ENCODE measurements at regions not wholly inside any gene's neighbourhood (a gene's known extent, or its start where the extent isn't known, plus 50 kb on each side); places are given as distances from the start of the nearest gene placed in this dataset.
"Not testable (repeated sequence)": the region's sequence is repeated elsewhere in the genome, so short reads cannot be mapped to it uniquely, and the experiment has no call there.

DNA sequence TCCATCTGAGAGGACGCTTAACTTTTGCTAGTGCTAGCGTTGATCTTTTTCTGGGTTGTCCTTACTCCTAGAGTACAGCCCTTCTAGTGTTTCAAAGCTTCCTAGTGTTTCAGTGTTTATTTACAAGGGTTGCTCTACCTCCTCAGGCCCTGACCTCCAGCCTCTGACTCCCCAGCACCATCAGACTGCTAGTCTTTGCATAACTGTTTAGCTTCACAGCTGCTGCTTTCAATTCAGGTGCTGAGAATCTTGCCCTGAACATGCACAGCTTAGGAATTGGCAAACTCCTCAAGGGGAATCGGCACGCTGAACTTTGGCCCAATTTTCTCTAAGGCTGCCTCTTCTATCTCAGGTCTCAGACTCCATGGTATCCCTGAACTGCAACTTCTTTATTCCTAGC, 52.9 kb downstream of the OR52B4 start:
- DNase-seq: not testable (repeated sequence)

DNA sequence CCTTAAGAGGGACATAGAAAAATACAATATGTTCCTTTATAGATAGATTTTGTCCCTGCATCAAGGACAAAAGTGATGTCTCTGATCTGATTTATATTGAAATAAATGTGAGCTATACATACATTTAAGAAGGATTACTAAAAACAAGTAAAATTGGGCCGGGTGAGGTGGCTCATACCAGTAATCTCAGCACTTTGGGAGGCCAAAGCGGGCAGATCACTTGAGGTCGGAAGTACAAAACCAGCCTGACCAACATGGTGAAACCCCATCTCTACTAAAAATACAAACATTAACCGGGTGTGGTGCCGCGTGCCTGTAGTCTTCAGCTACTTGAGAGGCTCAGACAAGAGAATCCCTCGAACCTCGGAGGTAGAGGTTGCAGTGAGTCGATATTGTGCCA, 91.0 kb downstream of the OR52B4 start:
- DNase-seq: not testable (repeated sequence)

DNA sequence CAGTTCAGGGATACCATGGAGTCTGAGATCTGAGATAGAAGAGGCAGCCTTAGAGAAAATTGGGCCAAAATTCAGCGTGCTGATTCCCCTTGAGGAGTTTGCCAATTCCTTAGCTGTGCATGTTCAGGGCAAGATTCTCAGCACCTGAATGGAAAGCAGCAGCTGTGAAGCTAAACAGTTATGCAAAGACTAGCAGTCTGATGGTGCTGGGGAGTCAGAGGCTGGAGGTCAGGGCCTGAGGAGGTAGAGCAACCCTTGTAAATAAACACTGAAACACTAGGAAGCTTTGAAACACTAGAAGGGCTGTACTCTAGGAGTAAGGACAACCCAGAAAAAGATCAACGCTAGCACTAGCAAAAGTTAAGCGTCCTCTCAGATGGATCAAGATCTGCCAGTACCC, 117.1 kb downstream of the OR52B4 start:
- not testable (repeated sequence) for DNase-seq

DNA sequence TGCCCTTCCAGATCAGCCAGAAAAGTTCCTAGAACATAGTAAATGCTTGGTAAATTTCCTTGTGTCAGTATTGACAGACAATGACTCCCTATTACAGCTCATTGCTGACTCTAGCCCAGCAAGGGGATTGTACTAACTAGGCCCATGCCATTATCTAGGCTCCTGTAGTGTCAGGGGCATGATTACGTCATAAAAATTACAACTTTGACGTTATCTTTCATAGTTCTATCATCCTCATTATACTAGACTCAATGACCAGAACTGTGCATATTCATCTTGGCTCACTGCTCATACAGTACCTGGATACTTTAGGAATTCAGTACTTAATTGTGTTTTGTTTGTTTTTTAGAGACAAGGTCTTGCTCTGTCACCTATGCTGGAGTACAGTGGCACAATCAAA, 118.7 kb downstream of the OR52B4 start:
- not testable (repeated sequence) for DNase-seq

DNA sequence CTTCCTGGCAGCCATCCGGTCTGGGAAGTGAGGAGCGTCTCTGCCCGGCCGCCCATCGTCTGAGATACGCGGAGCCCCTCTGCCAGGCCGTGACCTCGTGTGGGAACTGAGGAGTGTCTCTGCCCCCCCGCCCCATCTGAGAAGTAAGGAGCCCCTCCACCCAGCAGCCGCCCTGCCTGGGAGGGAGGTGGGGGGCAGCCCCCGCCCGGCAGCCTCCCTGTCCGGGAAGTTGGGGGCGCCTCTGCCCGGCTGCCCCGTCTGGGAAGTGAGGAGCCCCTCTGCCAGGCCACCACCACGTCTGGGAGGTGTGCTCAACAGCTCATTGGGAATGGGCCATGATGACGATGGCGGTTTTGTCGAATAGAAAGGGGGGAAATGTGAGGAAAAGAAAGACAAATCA, 130.4 kb downstream of the OR52B4 start:
- DNase-seq: not testable (repeated sequence)

DNA sequence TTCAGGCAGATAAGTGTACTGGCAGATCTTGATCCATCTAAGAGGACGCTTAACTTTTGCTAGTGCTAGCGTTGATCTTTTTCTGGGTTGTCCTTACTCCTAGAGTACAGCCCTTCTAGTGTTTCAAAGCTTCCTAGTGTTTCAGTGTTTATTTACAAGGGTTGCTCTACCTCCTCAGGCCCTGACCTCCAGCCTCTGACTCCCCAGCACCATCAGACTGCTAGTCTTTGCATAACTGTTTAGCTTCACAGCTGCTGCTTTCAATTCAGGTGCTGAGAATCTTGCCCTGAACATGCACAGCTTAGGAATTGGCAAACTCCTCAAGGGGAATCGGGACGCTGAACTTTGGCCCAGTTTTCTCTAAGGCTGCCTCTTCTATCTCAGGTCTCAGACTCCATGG, 124.3 kb downstream of the RRM1 start:
- not testable (repeated sequence) for DNase-seq

DNA sequence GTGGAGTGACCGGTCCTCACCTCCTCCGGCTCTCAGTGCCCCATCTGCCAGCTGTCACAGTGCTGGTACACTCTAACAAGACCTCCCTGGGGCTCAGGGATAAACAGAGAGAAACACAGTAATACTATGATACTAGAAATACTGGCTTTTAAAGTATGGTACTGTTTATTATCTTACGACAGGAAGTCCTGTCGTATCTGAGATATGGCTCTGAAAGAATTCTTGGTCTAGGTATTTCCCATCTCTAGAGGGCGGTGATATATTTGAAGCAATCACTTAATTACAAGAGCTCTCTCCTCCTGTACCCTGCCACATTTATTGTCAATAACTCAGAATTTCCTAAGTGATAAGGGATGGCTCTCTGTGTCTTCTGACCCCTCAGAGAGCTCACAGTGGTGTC, 119.1 kb downstream of the RRM1 start:
- no peak for DNase-seq

DNA sequence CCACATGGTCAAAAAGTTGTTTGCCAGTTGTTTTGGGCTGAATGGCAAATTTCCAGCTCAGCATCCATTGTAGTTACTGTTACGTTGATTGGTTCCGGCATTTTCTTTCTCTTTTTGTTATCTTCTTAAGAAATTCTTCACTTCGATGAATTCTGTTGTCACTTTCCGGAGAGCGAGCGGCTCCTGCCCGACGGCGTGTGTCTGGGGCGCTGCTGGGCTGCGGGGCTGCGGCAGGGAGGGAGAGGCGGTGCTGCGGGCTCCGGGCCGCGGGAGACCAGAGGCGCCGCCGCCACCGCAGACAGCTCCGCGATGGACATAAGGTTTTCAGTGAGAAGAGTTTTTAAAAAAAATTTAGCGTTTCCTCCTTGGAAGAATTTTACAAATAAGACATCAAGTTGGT, 117.4 kb downstream of the RRM1 start:
- no peak for DNase-seq

DNA sequence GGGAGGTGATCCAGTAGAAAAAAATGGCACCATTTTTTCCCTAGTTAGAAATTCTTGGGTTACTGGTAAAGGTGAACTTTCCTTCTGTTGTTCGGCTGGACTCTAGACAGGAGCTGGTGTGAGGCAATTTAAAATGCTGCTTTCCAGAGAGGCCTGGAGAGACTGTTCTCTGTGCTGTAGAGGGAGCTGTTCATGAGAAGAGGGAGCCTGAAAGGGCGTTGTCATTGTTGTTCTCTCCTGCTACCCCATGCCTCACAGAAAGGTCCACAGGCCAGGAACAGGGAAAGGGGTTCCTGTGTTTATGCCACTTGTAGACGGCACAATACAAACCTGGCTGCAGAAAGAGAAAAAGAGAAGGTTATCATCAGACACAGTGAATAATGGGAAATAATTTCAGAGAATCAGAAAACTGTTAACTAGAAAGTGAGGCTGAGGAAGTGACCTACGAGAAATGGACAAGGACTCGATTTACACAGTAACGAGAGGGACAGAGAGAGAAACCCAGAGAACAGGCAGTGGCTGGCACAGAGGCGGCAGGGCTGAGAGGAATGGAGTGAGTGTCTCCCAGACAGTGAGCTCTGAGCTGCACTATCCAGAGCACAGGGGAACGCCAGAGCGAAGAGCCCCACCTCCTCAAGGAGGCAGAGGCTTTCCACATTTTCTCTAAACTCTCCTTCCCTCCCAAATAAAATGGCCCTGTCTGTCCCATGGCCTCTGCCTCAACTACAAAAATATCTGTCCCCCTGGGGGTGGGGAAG, 109.2 kb downstream of the RRM1 start:
- no peak for DNase-seq

DNA sequence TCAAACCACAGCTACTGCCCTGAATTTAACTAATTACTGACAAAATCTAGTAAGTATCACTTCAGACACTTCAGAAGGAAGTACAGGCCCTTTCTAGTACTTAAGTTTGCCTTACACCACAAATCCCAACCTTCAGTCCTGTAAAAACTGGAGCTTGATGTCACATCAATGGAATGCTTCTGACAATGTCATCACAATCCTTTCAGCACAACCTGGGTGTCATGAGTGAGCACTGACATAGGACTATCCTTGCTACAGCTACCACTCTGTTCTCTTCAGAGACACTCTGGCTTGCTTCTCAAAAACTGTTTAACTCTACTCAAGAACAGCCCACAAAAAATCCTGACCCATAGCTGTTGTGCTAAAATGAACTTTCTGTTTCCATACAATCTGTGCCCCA, 108.2 kb downstream of the RRM1 start:
- no peak for DNase-seq

DNA sequence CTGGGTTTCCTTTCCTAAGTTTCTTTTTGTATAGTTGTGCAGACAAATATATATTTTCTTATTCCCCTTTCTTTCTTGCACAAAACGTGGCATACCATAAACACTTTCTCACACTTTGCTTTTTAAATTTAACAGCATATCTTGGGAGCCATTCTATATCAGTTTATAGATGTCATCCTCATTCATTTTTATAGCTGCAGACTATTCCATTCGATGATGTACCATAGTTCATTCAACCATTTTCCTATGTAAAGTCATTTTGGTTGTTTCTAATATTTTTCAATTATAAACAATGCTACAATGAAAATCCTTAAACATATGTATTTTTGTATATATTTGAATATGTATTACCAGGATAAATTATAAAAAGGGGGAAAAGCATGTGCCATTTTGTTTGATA, 102.5 kb downstream of the RRM1 start:
- DNase-seq: no peak

DNA sequence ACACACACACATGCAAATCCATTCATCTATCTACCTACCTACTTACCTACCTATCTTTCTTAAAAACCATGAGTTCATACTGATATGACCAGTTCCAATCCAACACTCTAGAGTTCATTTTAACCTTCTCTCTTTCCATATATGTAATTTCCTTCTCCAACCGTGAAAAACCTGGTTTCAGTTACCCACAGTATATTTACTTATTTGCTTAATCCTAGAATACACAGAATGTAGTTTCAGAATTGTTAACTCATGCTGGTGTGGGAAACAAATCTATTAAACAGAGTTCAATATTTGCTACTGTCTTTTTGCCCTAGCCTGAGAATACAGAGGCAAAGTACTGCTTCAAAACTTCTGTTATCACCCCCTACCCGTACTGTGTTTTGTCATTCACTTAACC, 101.3 kb downstream of the RRM1 start:
- no peak for DNase-seq

DNA sequence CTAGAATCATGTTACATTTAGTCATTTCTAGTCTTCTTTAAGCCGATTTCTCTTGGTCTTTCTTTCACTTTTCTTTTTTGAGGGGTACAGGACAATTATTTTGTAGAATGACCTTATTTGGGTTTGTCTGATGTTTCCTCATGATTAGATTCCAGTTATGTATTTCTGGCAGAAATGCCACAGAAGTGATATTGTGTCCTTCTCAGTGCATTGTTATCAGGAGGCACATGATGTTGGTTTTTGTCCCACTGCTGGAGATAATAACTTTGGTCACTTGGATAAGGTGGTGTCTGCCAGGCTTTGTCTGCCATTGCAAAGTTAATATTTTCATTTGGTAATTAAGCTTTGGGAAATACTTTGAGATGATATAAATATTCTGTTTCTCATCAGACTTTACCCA, 100.3 kb downstream of the RRM1 start:
- DNase-seq: no peak

DNA sequence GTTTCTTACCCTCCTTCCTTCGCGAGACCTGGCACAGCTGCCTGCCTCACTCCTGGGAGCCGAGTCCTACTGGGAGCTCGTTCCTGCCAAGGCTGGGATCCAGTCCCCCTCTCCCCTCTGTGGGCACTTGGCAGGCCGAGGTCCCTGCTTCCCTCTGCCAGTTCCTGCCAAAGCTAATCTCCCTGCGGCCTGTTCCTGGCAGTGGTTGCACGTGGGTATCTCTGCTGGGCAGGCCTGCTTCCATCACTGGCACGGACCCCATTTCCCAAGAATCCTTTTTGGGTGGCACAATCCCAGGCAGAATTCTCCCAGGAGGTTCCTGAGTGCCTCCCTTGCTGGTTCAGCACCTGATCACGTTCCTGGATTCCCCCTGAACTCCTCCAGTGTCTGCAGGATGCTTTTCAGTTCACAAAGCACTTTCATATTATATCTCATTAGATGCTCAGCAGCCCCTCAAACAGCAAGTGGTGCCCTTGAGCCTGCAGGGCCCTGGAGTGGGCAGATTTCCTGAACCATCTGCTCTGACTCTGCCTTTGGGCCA, 96.5 kb downstream of the RRM1 start:
- peak; percentile 46 to 88 for DNase-seq

DNA sequence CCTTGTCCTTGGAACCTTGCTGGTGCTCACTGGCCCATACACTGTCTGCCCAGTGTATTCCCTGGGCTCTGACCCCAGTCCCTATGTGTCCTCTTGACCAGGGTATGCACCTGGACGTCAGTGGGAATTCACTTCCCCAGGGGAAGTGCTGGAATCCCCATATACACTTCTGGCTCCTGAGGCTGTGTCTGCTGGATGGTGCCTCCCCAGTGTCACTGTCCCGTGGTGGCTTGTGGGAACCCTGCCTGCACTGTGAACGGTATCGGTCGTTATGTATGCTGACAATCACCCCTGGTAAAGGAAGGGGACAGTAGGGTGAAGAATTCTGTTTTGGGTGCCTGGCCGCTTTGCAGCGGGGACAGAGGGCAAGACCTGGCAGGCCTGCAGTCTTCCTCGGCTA, 95.9 kb downstream of the RRM1 start:
- no peak for DNase-seq

DNA sequence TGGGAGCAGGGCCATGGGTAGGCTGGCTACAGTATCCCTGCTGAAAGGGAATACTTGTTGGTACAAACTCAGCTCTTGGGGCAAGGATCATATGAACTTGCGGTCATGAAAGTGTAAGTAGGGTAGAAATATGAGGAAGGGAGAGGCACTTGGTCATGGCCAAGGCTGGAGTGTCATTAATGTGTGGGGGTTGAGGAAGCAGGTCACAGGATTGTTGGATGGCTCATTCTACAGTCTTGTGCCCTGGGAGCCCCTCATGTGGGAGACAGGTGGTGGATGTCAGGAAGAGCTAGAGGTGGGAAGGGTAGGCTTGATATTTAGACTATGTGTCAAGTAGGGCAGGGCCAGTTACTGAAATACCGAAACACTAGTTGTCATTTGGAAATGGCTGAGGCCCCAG, 95.5 kb downstream of the RRM1 start:
- DNase-seq: no peak
